Vagina (tissue), 2 donors: ENCODE measurements at regions not wholly inside any gene's neighbourhood (a gene's known extent, or its start where the extent isn't known, plus 50 kb on each side); places are given as distances from the start of the nearest gene placed in this dataset.
"Not testable (repeated sequence)": the region's sequence is repeated elsewhere in the genome, so short reads cannot be mapped to it uniquely, and the experiment has no call there.

Experiments
- CTCF ChIP-seq, 3 experiments: fragments of 450-650 bp in 2 of 3; fragments of 200-600 bp in 1 of 3; sonication (generic) in 1 of 3; IDR thresholded peaks; one replicate each; pipeline ENCODE4 v1.5.1; 2017 to 2019; ENCODE audit warnings: antibody characterized with exemption in 3 of 3, mild to moderate bottlenecking in 2 of 3, moderate library complexity in 2 of 3
- POLR2A ChIP-seq, 2 donors: fragments of 450-650 bp; IDR thresholded peaks; one replicate each; pipeline ENCODE4 v1.6.1; 2017; ENCODE audit warnings: antibody characterized with exemption in 2 of 2, mild to moderate bottlenecking in 2 of 2, moderate library complexity in 2 of 2
- POLR2AphosphoS5 ChIP-seq, 2 donors: sonication (generic); formaldehyde crosslinking; IDR thresholded peaks; one replicate each; pipeline ENCODE4 v1.9.0; 2017; ENCODE audit warnings: antibody characterized with exemption in 2 of 2, mild to moderate bottlenecking in 2 of 2, low read depth in 1 of 2; ENCODE audit not compliant: insufficient read depth in 1 of 2

- not testable (repeated sequence) for TF ChIP-seq POLR2A (IDR thresholded peaks at IDR 0.05); CTCF (IDR thresholded peaks at IDR 0.05); POLR2AphosphoS5 (IDR thresholded peaks at IDR 0.05; ENCODE audit: insufficient read depth in 1 of 2, low read depth in 1 of 2)
Measured at GRCh38 chr5:21360754-21361153, 1372.8 kb upstream of the CDH18 start.
